MM.1S (cell line): ENCODE measurements at regions not wholly inside any gene's neighbourhood (a gene's known extent, or its start where the extent isn't known, plus 50 kb on each side); places are given as distances from the start of the nearest gene placed in this dataset.

ENCODE experiments used
- DNase-seq: peaks from one replicate; pipeline ENCODE4 v3.0.0-alpha.2; 2015
- H2AFZ ChIP-seq: fragments of 300-600 bp; sonication (generic); 2 replicates; pipeline ENCODE4 v1.6.0; 2016; ENCODE audit warnings: antibody characterized with exemption, low read length
- H3F3A ChIP-seq: fragments of 300-600 bp; sonication (generic); 2 replicates; pipeline ENCODE4 v1.6.1; 2016; ENCODE audit warnings: mild to moderate bottlenecking, antibody characterized with exemption, low read length, moderate library complexity, mixed read lengths; ENCODE audit not compliant: insufficient read depth
- H3K27ac ChIP-seq: fragments of 300-600 bp; sonication (generic); 2 replicates; pipeline ENCODE4 v1.5.1; 2016; ENCODE audit warnings: mild to moderate bottlenecking, low read length
- H3K27me3 ChIP-seq: fragments of 300-600 bp; sonication (generic); replicated peaks from 2 replicates; pipeline ENCODE4 v1.6.0; 2016; ENCODE audit warnings: low read length; ENCODE audit not compliant: insufficient read depth
- H3K36me3 ChIP-seq: fragments of 300-600 bp; sonication (generic); replicated peaks from 2 replicates; pipeline ENCODE4 v1.6.1; 2016; ENCODE audit warnings: mild to moderate bottlenecking, low read length, mixed read lengths; ENCODE audit not compliant: insufficient read depth
- H3K4me1 ChIP-seq: fragments of 300-600 bp; sonication (generic); 2 replicates; pipeline ENCODE4 v1.6.1; 2016; ENCODE audit warnings: low read length, mixed read lengths
- H3K4me2 ChIP-seq: fragments of 300-600 bp; sonication (generic); 2 replicates; pipeline ENCODE4 v1.6.0; 2016; ENCODE audit warnings: low read depth, low read length
- H3K4me3 ChIP-seq: fragments of 300-600 bp; sonication (generic); 2 replicates; pipeline ENCODE4 v1.5.1; 2016; ENCODE audit warnings: low read length, mixed read lengths
- H3K79me2 ChIP-seq: fragments of 300-600 bp; sonication (generic); 2 replicates; pipeline ENCODE4 v1.6.1; 2016; ENCODE audit warnings: mixed run types, low read length, mixed read lengths
- H3K9ac ChIP-seq: fragments of 300-600 bp; sonication (generic); 2 replicates; pipeline ENCODE4 v1.6.1; 2016; ENCODE audit warnings: low read length, mixed read lengths
- H3K9me2 ChIP-seq: fragments of 300-600 bp; sonication (generic); replicated peaks from 2 replicates; pipeline ENCODE4 v1.6.1; 2016; ENCODE audit warnings: mild to moderate bottlenecking, low read length, mixed read lengths; ENCODE audit not compliant: insufficient read depth
- H3K9me3 ChIP-seq: fragments of 300-600 bp; sonication (generic); replicated peaks from 2 replicates; pipeline ENCODE4 v1.6.1; 2016; ENCODE audit warnings: mild to moderate bottlenecking, low read length, mixed read lengths; ENCODE audit not compliant: insufficient read depth
- H4K20me1 ChIP-seq: fragments of 300-600 bp; sonication (generic); 2 replicates; pipeline ENCODE4 v1.6.1; 2016; ENCODE audit warnings: mild to moderate bottlenecking, low read length, moderate library complexity, mixed read lengths; ENCODE audit not compliant: insufficient read depth
- EZH2 ChIP-seq: fragments of 300-600 bp; sonication (generic); optimal IDR thresholded peaks from 2 replicates; pipeline ENCODE3; 2017; ENCODE audit warnings: low read depth, mild to moderate bottlenecking, antibody characterized with exemption, low read length, mixed read lengths
- EZH2phosphoT487 ChIP-seq: fragments of 300-600 bp; sonication (generic); IDR thresholded peaks from 2 replicates; pipeline ENCODE4 v1.6.1; 2018; ENCODE audit warnings: antibody characterized with exemption, low read length
- TF ChIP-seq, protein P1 (sequence below): fragments of 300-600 bp; sonication (generic); IDR thresholded peaks from 2 replicates; pipeline ENCODE4 v1.5.1; 2016; ENCODE audit warnings: antibody characterized with exemption, low read length, mixed read lengths

DNA sequence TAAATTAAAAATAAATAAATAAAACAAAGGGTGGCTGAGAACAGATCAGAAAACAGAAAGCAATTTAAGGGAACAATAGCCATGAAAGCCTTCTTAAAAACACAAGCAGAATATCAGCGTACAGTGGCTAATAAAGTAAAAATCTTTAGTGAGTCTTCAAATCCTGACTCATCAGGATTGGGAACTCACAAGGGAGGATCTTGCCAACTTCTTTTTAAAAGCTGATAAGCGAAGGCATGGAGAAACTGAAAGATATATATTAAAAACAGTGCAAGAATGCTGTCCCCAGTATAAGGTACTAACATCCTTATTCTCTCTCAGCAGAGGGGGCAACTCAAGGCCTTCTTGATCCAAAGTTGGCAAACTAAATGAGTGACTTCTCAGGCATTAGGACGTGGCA lies 180.1 kb downstream of the DHX15 start:
- no peaks in the 10 kb centered on the region for H3K27me3 ChIP-seq
- H3K9me3 ChIP-seq: no peaks in the 10 kb centered on the region
- TF ChIP-seq EZH2phosphoT487 (no peak), EZH2 (no peak)
- TF ChIP-seq, protein P1, sequence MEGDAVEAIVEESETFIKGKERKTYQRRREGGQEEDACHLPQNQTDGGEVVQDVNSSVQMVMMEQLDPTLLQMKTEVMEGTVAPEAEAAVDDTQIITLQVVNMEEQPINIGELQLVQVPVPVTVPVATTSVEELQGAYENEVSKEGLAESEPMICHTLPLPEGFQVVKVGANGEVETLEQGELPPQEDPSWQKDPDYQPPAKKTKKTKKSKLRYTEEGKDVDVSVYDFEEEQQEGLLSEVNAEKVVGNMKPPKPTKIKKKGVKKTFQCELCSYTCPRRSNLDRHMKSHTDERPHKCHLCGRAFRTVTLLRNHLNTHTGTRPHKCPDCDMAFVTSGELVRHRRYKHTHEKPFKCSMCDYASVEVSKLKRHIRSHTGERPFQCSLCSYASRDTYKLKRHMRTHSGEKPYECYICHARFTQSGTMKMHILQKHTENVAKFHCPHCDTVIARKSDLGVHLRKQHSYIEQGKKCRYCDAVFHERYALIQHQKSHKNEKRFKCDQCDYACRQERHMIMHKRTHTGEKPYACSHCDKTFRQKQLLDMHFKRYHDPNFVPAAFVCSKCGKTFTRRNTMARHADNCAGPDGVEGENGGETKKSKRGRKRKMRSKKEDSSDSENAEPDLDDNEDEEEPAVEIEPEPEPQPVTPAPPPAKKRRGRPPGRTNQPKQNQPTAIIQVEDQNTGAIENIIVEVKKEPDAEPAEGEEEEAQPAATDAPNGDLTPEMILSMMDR: no peak
- DNase-seq: no peak
- no peak overlapping the region for H2AFZ ChIP-seq
- no peak overlapping the region for H3K4me3 ChIP-seq
- no peaks in the 10 kb centered on the region for H4K20me1 ChIP-seq
- no peak overlapping the region for H3K9ac ChIP-seq
- no peaks in the 10 kb centered on the region for H3K79me2 ChIP-seq
- H3K27ac ChIP-seq: no peak overlapping the region
- H3K4me2 ChIP-seq: no peak overlapping the region
- H3K36me3 ChIP-seq: no peaks in the 10 kb centered on the region
- H3F3A ChIP-seq: no peaks in the 10 kb centered on the region
- H3K4me1 ChIP-seq: no peaks in the 10 kb centered on the region
- no peaks in the 10 kb centered on the region for H3K9me2 ChIP-seq

- H4K20me1 ChIP-seq: no peaks in the 10 kb centered on the region
- TF ChIP-seq EZH2 (no peak), EZH2phosphoT487 (no peak)
- TF ChIP-seq, protein P1: no peak
These were observed 181.1 kb downstream of the DHX15 start for GRCh38 chr4:24403265-24403664.

GRCh38 chr4:24400537-24400936 lies 183.8 kb downstream of the DHX15 start:
- Histone ChIP-seq H3K4me2 (no peak overlapping the region), H3K79me2 (no peaks in the 10 kb centered on the region), H3K9ac (no peak overlapping the region), H2AFZ (no peak overlapping the region), H3K4me1 (no peaks in the 10 kb centered on the region), H3K27me3 (no peaks in the 10 kb centered on the region), H3K9me3 (no peaks in the 10 kb centered on the region), H3K27ac (no peak overlapping the region), H3K4me3 (no peak overlapping the region), H3K9me2 (no peaks in the 10 kb centered on the region), H3K36me3 (no peaks in the 10 kb centered on the region), H3F3A (no peaks in the 10 kb centered on the region), H4K20me1 (no peaks in the 10 kb centered on the region)
- no peak for DNase-seq
- no peak for TF ChIP-seq EZH2phosphoT487
- TF ChIP-seq, protein P1: no peak
- no peak for TF ChIP-seq EZH2

More at GRCh38 chr4:24403265-24403664, 181.1 kb downstream of the DHX15 start:
- Histone ChIP-seq H3K27me3 (no peaks in the 10 kb centered on the region), H3F3A (no peaks in the 10 kb centered on the region), H3K27ac (no peak overlapping the region), H3K9me2 (no peaks in the 10 kb centered on the region), H3K4me3 (no peak overlapping the region), H3K79me2 (no peaks in the 10 kb centered on the region), H2AFZ (no peak overlapping the region), H3K4me2 (no peak overlapping the region), H3K4me1 (no peaks in the 10 kb centered on the region), H3K9ac (no peak overlapping the region), H3K36me3 (no peaks in the 10 kb centered on the region), H3K9me3 (no peaks in the 10 kb centered on the region)
- no peak for DNase-seq
